NCI-H446 (cell line): ENCODE measurements at regions not wholly inside any gene's neighbourhood (a gene's known extent, or its start where the extent isn't known, plus 50 kb on each side); places are given as distances from the start of the nearest gene placed in this dataset.

Experiments
- DNase-seq, 2 experiments: peaks; one replicate each; lab custom pipeline; 2025; lab: John Stamatoyannopoulos, UW

DNA sequence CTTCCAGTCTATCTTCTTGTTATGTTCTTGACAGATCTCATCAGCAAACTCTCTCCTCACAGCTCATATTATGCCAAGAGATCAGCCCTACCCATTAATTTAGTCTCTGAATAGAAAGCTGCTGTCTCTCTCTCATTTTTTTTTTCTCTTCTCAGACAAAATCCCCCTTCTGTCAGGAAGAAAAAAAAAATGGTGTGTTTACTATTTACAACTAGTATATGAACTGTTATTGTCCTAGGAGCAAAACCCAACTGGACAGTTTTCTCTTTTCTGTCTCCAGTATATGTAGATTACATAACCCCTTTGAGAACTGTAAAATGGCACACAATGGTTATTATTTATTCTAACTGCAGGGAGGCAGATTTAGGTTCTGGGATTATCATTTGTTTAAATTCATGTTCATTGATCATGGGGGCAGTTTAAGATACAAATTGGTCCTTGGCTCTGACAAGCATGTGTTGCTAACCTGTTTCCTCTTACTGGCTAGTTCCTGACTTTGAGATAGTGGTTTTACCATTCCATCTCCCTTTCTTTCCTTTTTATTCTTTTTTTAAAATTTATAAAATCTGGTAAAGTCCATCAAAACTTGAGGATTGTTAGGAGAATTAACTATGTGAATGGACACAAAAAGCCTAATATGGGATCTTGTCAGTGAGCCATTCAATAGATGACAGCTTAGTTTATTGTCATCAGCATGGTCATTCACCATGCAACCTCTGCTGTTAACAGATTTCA, 210.0 kb upstream of the PAPPA start:
- no peak for DNase-seq

DNA sequence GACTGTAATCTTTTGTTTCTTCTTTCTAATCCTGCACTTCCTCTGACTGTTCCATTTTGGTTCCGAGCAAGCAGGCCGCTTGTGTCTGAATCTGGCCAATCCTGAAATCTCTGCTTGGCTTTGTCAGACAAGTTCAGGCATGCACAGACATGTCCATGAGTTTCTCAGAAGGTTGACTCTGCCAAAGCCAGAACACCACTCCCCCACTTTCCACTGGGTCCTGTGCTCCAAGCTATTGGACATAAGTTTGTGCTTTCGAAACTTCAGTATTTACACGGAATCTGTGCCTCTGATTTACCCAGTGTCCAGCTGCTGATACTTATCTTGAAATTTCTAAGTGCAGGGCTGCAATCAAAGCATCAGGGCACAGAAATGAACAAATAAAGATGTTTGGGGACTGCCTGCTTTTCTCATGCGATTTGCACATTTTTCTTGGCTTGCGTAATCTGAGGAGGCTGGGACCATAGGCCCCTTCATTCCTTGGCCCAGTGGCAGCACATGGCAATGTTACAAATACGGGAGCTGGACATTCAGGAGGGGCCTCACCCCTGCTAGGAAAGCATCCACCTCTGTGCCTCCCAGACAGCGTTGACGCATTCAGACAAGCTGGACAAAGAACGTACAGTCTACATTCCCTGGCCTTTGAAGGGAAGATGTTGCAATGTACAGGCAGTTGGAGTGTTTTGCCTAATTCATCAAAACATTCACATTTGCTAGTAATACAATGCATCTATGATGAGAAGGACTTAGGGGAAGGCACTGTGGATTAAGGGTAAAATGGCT, 209.2 kb upstream of the PAPPA start:
- DNase-seq = no peak

GRCh38 chr9:115945009-115945431, 208.6 kb upstream of the PAPPA start:
- no peak for DNase-seq

- DNase-seq = no peak
Measured at GRCh38 chr9:115946530-115946929, 207.1 kb upstream of the PAPPA start.

DNA sequence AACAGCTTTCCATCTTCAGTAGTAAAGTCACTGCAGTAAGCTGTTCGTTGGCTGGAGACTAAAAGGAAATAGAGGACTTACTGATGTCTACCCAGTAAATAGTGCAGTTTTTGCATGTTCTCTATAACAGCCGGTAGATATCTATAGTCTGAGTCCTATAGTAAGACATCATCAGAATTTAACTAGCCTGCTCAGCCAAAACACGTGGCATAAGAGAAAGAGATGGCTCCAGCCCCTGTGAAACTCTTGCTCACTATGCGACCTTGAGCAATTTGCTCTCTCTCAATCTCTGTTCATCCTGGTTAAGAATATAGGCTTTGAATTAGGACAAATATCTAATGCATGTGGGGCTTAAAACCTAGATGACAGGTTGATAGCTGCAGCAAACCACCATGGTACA, 201.6 kb upstream of the PAPPA start:
- no peak for DNase-seq

DNA sequence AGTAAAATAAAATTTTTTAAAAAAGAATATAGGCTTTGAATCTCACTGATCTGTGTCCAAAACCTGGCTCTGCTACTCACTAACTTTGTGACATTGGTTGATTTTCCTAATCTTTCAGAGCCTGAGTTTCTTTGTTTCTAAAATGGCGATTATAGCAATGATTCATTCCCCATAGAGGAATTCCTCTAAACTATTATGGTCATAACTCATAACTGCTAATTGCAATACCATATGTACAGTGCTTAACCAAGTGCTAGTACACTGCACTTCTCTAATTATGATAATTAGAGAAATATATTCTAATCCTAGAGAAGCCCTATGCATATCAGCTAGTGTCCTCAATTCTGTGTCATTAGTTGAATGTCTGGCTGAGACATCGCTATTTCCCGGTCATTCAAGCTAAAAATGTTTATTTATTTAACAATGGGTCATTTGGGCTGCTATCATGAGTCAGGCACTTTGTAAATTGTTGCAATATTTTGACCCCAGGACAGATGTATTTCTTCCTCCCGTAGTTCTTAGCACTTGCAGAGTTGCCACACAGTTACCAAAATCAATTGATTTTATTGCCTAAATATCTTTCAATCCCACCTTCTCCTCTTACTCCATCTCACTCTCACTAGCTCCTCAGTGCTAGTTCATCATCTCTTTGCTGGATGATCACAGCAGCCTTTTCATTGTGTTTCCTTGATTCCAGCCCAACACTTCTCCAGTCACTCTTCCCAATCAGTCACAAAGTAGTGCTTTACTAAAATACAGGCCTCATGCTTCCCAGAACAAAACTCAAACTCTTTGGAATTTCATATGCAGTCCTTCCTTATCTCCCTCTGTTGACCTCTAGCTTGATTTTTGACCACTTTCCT, 200.9 kb upstream of the PAPPA start:
- DNase-seq = no peak

- DNase-seq = no peak
Measured at GRCh38 chr9:115956371-115956770, 197.2 kb upstream of the PAPPA start.

DNA sequence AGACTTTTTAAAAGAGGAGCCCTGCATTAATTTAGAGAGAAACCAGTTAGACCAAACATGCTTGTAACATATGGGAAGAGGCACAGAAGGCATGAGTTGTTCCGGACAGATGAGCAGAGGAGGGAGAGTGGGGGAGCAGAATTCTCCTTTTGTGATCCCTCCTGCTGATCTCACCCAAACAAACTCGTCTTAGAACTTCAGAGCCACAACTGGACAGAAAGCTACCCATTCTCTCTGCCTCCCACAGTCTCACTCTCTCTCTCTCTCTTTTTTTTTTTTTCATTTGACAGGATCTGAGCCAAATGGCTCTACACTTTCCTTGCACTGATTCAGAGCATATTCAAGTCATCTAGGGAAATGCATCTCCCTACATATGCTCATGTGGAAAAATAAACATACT, 196.0 kb upstream of the PAPPA start:
- DNase-seq = no peak

- no peak for DNase-seq
Measured at GRCh38 chr9:115964710-115965347, 188.8 kb upstream of the PAPPA start.

DNA sequence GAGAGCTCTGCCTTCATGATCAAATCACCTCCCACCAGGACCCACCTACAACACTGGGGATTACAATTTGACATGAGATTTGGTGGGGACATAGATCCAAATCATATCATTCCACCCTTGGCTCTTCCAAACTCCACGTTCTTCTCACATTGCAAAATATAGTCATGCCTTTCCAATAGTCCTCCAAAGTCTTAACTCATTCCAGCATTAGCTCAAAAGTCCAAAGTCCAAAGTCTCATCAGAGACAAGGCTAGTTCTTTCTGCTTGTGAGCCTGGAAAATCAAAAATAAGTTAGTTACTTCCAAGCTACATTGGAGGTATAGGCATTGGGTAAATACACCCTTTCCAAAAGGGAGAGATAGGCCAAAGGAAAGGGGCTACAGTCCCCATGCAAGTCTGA, 186.9 kb upstream of the PAPPA start:
- no peak for DNase-seq

DNA sequence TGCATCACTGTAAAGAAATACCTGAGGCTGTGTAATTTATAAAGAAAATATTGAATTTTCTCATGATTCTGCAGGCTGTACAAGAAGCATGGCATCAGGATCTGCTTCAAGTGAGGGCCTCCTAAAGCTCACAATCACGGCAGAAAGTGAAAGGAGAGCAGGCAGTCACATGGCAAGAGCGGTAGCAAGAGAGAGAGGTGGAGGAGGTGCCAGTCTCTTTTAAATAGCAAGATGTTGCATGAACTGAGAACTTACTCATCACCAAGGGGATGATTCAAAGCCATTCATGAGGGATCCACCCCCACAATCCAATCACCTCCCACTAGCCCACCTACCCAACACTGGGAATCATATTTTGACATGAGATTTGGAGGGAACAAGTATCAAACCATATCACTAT, 184.5 kb upstream of the PAPPA start:
- no peak for DNase-seq

DNA sequence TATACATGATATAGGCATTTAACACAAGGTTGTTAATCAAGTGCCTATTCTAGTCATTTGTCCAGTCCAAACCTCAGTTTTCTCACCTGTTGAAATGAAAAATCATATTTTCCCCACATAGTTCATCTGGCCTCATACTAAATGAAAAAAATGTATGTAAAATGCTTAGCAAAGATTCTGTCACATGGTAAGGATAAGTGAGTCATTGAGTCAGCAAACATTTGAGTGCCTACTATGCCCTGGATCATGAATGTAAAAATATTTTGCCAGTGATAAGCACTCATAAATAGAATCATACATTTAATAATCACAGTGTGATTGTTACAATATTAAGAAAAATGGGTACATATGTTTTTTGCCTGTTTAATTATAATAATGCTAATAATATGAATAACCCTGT, 181.2 kb upstream of the PAPPA start:
- no peak for DNase-seq

DNA sequence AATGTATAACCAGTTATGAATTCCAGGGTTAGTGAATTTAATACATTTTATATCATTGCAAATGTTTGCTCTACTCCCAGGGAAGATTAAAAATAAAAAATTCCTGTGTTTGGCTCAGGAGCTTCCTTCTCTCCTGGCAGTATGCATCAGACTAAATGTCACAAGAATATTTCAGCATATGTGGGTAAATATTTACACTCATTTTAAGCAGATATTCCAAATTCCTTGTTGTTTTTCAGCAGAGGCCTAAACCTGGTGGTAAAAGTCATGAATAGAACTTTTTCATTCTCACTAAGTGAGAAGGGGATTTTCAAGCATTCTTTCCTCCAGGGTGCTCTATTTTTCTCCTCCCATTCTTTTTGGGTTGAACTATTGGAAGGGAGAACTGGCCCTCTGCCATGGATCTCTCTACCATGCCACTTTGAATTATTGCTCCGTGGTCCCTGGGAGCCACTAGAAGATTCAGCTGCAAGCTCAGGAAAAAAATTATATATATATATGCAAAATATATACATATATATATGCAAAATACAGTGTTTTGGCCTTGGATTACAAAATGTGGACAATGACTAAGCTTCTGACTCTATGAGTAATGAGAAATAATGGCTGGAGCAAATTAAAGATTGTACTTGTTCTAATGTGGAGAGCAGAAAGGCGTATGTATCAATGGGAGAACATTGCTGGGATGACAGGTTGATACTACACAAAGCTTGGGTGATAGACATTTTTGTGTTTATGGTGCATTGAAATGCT, 180.6 kb upstream of the PAPPA start:
- DNase-seq = no peak

GRCh38 chr9:115976781-115977180, 176.8 kb upstream of the PAPPA start:
- DNase-seq = no peak

DNA sequence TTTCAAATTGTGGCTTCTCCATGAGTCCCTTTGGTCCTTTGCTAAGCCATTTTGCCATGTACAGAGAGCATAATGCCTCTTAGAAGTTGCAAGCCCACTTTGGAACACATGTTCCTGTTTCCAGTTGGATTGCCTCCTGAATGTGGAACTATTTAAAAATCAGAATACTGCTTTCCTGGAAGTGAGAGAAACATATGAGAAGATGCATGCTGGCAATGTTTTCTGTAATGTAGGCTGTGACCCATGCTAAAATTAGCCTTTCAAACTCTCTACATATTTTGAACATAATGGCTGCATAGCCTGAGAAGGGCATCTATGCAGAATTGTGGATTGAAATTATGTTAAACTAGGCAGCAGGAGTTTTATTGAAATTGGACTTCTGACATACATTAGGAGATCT, 175.5 kb upstream of the PAPPA start:
- DNase-seq = no peak

- no peak for DNase-seq
Measured at GRCh38 chr9:115978659-115979096, 174.9 kb upstream of the PAPPA start.

DNA sequence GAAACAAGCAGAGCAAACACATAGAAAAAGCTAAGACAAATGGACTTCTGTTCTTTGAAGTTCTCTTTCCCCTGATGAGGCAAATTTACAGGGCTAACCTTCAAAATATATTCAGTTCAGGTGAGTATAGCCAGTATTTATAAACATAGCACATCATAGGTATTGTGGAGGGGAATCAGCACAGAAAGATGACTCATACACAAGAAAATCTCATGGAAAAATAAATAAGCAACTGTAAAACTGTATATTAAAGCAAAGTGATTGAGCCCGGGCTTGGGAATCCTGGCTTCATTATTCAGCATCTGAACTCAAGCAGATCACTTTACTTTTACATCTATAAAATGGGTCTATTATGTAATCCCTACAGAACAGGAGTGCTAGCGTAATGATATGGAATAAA, 173.5 kb upstream of the PAPPA start:
- no peak for DNase-seq

DNA sequence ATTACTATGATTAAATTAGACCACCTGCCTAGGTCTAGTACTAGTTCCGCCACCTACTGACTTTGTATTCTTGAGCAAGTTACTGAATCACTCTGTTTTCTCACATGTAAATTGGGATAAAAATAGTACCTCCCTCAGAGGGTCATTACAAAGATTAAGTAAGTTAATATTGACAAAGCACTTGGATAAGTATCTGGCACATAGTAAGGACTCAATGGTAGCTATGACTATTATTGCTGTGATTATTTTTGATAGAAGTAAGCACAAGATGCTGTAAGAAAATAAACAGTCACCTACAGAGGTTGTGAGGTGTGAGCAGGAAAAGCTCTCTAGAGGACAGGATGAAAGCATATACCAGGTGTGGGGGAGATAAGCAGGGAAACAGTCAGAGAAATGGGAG, 173.1 kb upstream of the PAPPA start:
- no peak for DNase-seq

- no peak for DNase-seq
Measured at GRCh38 chr9:115980976-115981375, 172.6 kb upstream of the PAPPA start.

DNA sequence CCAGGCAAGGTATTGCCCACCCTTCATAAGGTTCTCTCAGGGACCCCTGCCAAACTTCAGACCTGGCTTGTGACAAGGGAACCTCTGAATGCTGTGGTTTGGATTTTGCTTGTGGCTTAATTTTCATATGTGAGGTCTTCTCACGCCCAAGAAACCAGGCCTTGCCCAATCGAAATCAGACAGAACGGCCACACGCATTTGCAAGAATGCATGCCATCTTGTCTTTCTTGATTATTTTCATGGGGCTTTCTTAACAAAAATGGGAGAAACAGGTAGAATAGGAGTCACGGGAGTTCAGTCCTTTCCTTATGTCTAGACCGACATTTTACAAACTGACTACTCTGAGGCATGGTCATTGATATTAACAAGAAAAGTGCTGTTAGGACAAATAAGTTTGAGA, 170.2 kb upstream of the PAPPA start:
- no peak for DNase-seq

GRCh38 chr9:115985657-115986056, 167.9 kb upstream of the PAPPA start:
- DNase-seq = no peak
